NCI-H524 (cell line): ENCODE measurements at regions not wholly inside any gene's neighbourhood (a gene's known extent, or its start where the extent isn't known, plus 50 kb on each side); places are given as distances from the start of the nearest gene placed in this dataset.
"Not testable (repeated sequence)": the region's sequence is repeated elsewhere in the genome, so short reads cannot be mapped to it uniquely, and the experiment has no call there.

Experiments used
- DNase-seq, 2 experiments: peaks; one replicate each; lab custom pipeline; 2025; lab: John Stamatoyannopoulos, UW

DNA sequence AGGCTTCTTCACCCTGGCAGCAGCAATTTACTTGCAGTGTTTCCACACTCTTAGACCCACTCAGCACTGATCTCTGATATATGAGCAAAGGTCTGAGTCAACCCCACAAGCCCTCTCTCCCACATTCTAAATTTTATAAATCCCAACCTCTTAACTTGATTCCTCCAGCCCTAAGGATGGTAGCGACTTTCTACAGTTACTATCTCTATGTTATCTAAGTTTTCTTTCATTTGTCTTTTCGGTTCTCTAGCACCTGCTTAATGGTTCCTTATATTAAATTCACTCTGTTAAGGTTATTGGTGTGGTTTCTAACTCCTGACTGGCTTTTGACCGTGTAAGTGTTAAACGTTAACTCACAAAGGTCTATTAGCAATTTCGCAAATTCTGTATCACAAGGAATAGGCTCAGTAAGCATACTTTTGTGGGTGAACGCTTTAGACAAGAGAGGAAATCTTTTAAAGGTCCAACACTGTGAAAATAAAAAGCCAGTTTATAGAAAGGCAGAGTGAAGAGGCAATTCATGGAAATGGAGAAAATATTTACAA is 99.3 kb downstream of the DLEU7 start:
- DNase-seq = no peak

DNA sequence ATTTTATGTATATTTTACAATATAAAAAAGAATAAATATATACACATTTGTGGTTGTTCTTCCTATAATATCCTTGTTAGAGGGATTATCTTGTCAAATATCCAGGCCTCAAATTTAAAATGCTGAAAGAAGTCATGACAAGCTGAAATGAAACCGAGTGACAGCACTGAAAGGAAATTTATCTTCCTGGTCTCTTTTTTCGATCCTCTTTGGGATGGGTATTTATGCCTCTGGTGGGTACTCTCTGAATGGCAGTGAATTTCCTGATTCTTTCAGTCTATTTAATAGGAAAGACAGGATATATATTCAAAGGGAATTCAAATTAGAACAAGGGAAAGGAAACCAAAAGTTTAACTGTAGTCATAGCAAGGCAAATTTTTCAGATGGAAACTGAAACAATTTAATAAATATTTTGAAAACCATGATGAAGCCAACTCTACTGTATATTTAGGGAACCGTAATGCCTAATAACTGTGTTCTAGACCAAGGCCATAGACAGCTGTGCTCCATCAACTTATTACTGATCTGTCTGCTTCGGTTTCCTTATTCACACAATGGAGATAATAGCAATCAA is 97.9 kb downstream of the DLEU7 start:
- DNase-seq = no peak

DNA sequence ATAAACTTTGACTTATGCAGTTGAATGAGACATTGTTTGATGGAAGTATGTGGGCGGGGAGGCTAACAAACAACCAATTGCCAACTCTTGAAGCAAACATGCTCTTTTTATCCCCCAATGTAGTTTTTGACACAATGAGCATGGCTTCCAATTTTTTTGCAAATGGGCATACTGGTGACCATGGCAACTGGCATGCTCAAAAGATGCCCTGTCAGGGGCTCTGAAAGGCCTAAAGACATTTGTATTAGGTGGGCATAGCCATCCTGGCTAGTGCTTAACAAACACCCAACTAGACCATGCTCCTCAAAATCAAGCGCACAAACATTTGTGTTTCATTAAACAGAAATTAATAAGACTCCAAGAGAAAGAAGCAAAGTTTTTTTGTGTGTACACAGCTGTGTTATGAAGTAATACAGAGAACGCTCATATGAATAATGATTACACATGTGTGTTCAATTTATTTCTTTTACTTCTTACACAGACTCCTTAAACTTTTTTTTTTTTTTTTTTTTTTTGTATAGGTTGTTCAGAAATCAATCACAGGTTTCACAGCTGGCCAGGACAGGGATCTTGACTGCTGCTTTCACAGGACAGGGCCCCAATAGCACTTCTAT is 95.6 kb downstream of the DLEU7 start:
- no peak for DNase-seq

DNA sequence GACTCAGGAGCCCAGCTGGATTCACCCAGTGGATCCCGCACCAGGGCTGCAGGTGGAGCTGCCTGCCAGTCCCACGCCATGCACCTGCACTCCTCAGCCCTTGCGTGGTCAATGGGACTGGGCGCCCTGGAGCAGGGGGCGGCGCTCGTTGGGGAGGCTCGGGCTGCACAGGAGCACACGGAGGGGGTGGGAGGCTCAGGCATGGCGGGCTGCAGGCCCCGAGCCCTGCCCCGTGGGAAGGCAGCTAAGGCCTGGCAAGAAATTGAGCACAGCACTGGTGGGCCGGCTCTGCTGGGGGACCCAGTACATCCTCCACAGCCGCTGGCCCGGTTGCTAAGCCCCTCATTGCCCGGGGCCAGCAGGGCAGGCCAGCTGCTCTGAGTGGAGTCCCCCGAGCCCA is 90.3 kb downstream of the DLEU7 start:
- DNase-seq = not testable (repeated sequence)

DNA sequence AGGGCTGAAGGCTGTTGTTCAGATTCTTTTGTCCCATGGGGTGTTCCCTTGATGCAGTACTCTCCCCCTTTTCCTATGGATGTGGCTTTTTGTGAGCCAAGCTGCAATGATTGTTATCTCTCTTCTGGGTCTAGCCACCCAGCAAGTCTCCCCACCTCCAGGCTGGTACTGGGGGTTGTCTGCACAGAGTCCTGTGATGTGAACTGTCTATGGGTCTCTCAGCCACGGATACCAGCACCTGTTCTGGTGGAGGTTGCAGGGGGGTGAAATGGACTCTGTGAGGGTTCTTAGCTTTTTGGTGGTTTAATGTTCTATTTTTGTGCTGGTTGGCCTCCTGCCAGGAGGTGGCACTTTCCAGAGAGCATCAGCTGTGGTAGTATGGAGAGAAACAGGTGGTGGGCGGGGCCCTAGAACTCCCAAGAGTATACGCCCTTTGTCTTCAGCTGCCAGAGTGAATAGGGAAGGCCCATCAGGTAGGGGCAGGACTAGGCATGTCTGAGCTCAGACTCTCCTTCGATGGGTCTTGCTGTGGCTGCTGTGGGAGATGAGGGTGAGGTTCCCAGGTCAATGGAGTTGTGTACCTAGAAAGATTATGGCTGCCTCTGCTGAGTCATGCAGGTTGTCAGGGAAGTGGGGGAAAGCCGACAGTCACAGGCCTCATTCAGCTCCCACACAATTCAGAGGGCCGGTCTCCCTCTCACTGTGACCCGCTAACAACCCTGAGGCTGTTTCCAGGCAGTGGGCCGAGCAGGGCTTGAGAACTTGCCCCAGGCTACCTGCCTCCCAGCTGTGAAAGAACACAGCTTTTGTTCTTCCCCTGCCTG is 87.4 kb downstream of the DLEU7 start:
- DNase-seq = peak; percentile 32 to 73

DNA sequence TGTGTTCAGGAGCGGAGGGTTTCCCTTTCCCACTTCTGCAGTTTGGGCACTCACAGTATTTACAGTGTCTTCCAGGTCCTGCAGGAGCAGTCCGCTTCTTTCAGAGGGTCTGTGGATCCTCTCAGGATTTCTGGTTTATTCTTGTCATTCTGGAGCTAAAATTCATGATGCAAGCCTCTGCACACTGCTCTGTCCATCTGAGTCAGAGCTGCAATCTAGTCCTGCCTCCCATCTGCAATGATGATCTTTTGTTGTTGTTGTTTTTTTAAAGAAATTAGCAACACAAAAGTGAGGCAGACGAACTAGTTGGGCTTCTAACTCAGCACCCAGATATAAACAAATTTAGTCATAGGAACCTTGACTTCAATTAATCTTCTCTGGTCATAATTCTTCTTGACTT is 86.5 kb downstream of the DLEU7 start:
- DNase-seq = no peak

DNA sequence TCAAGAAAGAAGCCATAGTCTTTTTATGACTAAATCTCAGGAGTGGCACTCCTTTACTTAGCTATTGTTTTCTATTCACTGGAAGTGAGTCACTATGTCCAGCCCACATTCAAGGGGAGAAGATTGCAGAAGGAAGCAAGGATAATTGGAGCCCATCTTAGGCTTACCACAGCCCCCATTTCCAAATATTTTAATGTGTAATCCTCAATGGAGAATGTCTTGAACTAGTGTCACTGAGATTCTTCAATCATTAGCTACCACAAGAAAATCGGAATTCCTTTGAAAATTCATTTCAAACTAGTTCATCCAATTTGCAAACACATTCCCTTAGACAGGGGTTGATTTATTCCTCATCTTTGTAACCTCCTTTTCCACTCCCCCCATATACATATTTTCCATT is 84.7 kb downstream of the DLEU7 start:
- DNase-seq = no peak

DNA sequence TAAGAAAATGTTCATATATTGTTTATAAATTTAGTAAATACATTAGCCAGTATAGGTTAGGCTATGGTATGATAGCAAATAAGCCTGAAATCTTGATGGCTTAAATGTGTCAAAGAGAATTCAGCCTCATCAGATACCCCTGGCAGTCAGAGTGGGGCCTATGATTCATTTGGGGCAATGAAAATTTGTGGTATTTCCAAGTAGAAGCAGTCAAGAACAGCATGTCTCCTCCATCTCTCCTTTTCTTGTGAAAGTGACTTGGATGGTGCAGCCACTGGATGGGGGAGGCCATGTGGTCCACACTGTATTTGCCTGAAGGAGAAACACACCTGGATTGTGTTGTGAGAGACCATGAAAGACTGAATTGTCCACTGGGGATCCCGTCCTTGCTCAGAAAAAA is 82.7 kb downstream of the DLEU7 start:
- DNase-seq = no peak

DNA sequence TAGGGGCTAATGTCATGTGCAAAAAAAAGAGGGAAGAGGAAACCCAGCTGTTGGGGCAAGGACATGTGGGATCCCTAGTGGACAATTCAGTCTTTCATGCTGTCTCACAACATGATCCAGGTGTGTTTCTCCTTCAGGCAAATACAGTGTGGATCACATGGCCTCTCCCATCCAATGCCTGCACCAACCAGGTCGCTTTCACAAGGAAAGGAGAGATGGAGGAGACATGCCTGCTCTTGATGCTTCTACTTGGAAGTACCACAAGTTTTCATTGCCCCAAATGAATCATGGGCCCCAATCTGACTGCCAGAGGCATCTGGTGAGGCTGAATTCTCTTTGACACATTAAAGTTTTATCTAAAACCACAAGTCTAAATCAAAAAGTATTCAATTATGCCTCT is 82.1 kb downstream of the DLEU7 start:
- DNase-seq = no peak

DNA sequence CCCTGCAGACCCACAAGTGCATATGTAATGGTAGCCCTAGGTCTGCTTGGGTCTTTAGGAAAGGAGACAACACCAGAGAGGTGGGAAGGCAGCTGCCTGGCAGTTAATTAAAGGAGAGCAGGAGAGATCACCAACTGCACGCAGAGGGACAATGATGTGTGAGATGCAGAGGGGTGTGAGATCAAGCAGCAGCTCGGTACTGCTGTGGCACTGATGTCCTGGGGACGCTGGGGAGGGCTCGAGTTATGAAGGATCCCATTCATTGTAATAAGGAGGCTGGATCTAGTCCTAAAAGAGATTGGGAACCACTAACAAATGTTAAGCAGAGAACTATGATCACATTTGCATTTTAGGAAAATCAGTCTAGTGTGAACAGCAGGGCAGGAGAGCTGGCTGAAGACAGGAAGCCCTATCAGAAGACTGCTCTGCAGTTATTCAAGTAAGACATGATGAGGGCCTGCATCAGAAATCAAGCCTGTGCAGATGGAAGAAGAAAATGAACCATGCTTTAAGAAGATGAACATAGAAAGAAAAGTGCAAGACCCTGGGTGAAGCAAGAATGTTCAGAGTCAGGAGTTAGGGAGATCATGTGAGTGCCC is 80.4 kb downstream of the DLEU7 start:
- no peak for DNase-seq

DNA sequence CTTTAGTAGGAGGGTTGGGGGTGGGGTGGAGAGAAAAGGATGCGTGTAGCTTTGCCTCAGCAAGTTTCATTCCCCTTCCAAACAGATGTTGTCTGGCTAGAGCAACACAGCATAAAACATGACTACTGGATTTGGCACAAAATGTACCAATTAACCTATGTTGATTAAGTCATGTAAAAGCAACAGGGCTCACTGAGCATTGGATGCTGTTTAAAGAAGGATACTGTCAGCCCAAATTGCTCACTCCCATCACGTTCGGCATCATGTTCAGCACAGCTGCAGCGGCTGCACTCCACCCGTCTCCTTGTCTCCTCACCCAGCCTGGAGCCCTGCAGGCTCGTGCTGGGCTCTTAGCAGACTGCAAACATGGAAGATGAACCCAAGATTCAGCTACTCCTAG is 77.5 kb downstream of the DLEU7 start:
- no peak for DNase-seq

DNA sequence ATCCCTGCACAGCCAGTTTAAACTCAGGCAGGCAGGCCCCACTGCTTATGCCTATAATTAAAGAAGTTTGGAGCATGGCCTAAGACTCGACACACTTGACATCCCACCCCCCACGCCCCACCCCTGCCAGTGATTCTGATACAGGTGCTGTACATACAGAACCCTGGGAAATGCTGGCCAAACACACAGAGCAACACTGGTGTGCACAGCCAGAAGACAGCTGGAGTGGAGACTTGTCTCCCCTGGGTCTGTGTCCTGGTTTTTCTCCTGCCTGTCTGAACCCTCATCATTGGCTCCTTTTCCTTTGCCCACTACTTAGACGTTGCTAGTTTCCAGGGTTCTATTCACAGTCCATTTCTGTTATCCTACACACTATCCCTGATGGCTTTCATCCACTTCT is 76.8 kb downstream of the DLEU7 start:
- no peak for DNase-seq

DNA sequence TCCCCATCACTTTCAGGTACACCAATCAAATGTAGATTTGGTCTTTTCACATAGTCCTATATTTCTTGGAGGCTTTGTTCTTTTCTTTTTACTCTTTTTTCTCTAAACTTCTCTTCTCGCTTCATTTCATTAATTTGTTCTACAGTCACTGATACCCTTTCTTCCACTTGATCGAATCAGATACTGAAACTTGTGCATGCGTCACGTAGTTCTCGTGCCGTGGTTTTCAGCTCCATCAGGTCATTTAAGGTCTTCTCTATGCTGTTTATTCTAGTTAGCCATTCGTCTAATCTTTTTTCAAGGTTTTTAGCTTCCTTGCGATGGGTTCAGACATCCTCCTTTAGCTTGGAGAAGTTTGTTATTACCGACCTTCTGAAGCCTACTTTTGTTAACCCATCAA is 70.6 kb downstream of the DLEU7 start:
- DNase-seq = not testable (repeated sequence)
